ENCODE measurements at regions not wholly inside any gene's neighbourhood (a gene's known extent, or its start where the extent isn't known, plus 50 kb on each side); places are given as distances from the start of the nearest gene placed in this dataset.

DNA sequence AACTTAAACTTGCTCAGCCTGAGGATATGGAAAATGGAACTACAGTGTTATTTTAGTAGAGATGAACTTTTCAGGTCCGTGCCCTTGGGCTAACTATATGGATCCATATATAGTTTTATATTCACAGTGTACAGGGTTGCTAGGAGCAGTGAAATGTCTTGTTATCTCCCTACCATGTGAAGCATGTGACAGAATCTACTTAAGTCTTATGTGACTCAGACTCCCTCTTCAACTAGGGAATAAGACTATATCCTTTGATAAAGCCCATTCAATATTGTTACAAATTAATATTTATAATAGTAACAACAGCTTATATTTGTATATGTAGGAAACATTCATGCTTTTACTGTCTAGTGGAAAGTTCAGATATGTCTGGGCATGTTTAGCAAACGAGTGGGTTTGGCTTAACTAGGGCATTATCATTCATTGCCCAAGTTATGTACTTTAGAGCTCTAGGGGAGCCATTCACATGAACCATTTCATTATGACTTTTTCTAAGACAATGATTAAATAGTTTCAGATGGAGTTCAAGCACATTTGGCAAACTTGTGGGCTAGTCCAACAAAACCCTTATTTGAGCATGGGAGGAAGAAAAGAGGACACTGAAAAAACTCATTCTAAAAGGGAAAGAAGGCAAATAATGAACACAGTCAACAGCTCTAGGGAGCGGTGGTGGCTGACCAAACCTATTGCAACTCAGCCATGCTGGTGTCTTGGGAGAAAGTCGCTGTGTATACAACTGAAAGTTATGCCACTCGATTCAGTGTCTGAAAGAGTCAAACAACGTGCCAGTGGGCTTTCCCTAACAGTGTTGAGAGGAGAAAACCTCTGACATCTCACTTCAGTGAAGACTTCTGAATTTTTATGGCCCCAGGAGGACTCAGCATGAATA lies 305.9 kb upstream of the G2E3 start:
- TF ChIP-seq, protein P1, sequence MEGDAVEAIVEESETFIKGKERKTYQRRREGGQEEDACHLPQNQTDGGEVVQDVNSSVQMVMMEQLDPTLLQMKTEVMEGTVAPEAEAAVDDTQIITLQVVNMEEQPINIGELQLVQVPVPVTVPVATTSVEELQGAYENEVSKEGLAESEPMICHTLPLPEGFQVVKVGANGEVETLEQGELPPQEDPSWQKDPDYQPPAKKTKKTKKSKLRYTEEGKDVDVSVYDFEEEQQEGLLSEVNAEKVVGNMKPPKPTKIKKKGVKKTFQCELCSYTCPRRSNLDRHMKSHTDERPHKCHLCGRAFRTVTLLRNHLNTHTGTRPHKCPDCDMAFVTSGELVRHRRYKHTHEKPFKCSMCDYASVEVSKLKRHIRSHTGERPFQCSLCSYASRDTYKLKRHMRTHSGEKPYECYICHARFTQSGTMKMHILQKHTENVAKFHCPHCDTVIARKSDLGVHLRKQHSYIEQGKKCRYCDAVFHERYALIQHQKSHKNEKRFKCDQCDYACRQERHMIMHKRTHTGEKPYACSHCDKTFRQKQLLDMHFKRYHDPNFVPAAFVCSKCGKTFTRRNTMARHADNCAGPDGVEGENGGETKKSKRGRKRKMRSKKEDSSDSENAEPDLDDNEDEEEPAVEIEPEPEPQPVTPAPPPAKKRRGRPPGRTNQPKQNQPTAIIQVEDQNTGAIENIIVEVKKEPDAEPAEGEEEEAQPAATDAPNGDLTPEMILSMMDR (IDR thresholded peaks at IDR 0.05): no peak
- TF ChIP-seq EP300 (IDR thresholded peaks at IDR 0.05) (no peak), POLR2A (IDR thresholded peaks at IDR 0.05) (no peak)
- H3K9me3 ChIP-seq: no peaks in the 10 kb centered on the region
- no peaks in the 10 kb centered on the region for H3K4me1 ChIP-seq (ENCODE audit: insufficient read depth)
- no peak overlapping the region for H3K27ac ChIP-seq
- intact Hi-C loops (cut with DNase I): no loop called here
- no peak overlapping the region for H3K4me3 ChIP-seq
- WGBS, 3 donors: 73 to 81% (median 77%) methylated on average over 6 of the region's 6 CpGs
- DNase-seq: no peak
- H3K27me3 ChIP-seq: no peaks in the 10 kb centered on the region
- no peaks in the 10 kb centered on the region for H3K36me3 ChIP-seq

DNA sequence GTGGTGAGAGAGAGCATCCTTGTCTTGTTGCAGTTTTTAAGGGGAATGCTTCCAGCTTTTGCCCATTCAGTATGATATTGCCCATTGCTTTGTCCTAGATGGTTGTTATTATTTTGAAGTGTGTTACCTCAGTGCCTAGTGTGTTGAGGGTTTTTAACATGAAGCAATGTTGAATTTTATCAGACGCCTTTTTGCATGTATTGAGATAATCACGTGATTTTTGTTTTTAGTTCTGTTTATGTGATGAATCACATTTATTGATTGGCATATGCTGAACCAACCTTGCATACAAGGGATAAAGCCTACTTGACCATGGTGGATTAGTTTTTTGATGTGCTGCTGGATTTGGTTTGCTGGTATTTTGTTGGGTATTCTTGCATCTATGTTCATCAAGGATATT lies 302.3 kb upstream of the G2E3 start:
- DNase-seq: no peak
- H3K27ac ChIP-seq: no peak overlapping the region
- no peaks in the 10 kb centered on the region for H3K36me3 ChIP-seq
- 90 to 99% (median 93%) methylated on average over 2 of the region's 2 CpGs for WGBS, 3 donors
- TF ChIP-seq EP300 (IDR thresholded peaks at IDR 0.05): no peak
- TF ChIP-seq, protein P1 (IDR thresholded peaks at IDR 0.05): no peak
- no peak for TF ChIP-seq POLR2A (IDR thresholded peaks at IDR 0.05)
- no peaks in the 10 kb centered on the region for H3K4me1 ChIP-seq (ENCODE audit: insufficient read depth)
- intact Hi-C loops (cut with DNase I): no loop called here
- no peak overlapping the region for H3K4me3 ChIP-seq
- no peaks in the 10 kb centered on the region for H3K27me3 ChIP-seq
- H3K9me3 ChIP-seq: no peaks in the 10 kb centered on the region

DNA sequence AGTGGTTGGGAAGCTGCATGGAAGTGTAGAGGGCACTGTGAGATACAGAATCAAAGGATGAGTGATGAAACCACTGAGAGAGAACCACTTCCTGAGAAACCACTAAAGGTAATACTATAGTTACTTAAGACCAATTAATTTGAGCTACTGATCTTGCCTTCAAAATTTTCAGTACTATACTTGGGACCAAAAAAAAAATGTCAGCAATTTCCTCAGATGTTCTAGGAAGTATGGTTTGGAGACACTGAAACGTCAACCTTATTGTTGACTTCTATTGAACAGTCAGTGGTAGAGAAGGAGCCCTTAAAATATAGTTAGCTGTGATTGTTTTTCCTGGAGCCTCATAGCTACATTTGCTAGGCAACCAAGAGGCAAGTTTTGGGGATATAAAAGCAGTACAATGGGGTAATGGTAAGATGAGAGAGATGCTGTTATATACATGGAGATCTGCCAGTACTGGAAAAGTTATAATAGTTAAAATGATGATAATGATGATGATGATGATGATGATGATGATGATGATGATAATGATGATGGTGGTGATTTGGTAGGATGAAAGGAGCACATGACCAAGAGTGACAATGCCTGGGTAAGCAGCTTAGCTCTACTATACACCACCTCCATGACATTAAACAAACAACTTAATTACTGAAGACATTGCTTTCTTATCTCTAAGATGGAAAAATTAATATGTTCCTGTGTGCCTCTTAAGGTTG lies 300.9 kb upstream of the G2E3 start:
- H3K27ac ChIP-seq: no peak overlapping the region
- H3K4me3 ChIP-seq: no peak overlapping the region
- H3K4me1 ChIP-seq (ENCODE audit: insufficient read depth): no peaks in the 10 kb centered on the region
- DNase-seq: no peak
- no peaks in the 10 kb centered on the region for H3K36me3 ChIP-seq
- TF ChIP-seq EP300 (IDR thresholded peaks at IDR 0.05) (no peak), POLR2A (IDR thresholded peaks at IDR 0.05) (no peak)
- TF ChIP-seq, protein P1 (IDR thresholded peaks at IDR 0.05): no peak
- no peaks in the 10 kb centered on the region for H3K9me3 ChIP-seq
- 78 to 96% (median 86%) methylated on average over 1 of the region's 1 CpG for WGBS, 3 donors
- no peaks in the 10 kb centered on the region for H3K27me3 ChIP-seq
- intact Hi-C loops (cut with DNase I): no loop called here

DNA sequence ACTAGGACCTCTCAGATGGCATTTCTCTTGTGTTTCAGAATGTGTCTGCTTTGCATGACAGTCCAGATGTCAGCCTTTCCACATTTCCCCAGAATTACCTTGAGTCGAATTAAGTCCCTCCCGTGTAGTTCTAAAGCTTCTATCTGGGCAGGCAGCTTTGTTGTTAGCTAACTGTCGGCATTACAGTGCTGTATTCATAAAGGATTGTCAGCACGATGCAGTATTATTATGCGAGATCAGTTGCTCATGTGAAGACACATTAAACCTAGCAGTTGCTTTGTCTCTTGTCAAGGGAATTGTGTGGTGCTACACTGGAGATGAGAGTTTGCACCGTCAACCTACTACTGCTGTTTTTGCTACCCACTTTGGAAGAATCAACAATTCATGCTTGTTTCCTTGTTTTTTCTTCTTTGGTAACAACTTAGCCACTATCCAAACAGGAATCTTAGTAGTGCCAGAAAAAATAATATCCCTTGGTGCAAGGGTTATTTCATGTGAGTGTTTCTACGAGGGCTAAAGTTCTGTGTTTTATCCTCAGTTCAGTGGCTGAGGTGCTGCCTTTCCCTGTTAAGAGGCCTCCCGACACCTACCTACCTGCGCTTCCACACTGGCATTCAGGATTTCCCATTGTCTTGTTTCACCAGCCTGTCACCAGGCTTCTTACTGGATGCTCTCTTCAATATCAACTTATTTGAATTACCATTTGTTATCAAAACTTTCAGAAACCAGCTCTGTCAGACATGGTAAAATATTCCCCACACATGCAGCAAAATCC lies 297.9 kb upstream of the G2E3 start:
- no peaks in the 10 kb centered on the region for H3K4me1 ChIP-seq (ENCODE audit: insufficient read depth)
- DNase-seq: no peak
- H3K27me3 ChIP-seq: no peaks in the 10 kb centered on the region
- no peaks in the 10 kb centered on the region for H3K36me3 ChIP-seq
- TF ChIP-seq EP300 (IDR thresholded peaks at IDR 0.05) (no peak), POLR2A (IDR thresholded peaks at IDR 0.05) (no peak)
- TF ChIP-seq, protein P1 (IDR thresholded peaks at IDR 0.05): no peak
- no peak overlapping the region for H3K27ac ChIP-seq
- H3K4me3 ChIP-seq: no peak overlapping the region
- no peaks in the 10 kb centered on the region for H3K9me3 ChIP-seq
- 72 to 78% (median 77%) methylated on average over 9 of the region's 9 CpGs for WGBS, 3 donors
- intact Hi-C loops (cut with DNase I): no loop called here

Measured in ovary (tissue), 7 donors.